ENCODE measurements at regions not wholly inside any gene's neighbourhood (a gene's known extent, or its start where the extent isn't known, plus 50 kb on each side); places are given as distances from the start of the nearest gene placed in this dataset.

DNA sequence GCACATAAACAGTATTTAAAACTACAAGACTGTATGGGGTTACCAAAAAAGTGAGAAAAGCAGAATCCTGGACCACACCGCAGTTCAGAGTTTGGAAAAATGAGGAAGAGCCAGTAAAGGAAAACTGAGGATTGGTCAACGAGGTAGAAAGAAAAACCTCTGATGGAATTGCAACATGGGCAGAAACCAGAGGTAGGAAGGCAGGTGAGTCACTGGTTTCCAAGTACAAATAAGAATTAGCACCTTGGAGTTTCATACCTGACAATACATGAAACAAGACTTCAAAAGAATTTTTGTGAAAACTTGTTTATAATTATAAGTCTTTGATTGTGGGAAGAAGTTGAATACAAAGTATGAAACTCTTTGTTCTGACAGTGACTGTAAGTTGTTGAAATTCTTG lies 533.7 kb upstream of the DAB1 start:
- H3K4me3 ChIP-seq (ENCODE audit: low read depth, low read length), result no peak overlapping the region
- TF ChIP-seq, protein P1, sequence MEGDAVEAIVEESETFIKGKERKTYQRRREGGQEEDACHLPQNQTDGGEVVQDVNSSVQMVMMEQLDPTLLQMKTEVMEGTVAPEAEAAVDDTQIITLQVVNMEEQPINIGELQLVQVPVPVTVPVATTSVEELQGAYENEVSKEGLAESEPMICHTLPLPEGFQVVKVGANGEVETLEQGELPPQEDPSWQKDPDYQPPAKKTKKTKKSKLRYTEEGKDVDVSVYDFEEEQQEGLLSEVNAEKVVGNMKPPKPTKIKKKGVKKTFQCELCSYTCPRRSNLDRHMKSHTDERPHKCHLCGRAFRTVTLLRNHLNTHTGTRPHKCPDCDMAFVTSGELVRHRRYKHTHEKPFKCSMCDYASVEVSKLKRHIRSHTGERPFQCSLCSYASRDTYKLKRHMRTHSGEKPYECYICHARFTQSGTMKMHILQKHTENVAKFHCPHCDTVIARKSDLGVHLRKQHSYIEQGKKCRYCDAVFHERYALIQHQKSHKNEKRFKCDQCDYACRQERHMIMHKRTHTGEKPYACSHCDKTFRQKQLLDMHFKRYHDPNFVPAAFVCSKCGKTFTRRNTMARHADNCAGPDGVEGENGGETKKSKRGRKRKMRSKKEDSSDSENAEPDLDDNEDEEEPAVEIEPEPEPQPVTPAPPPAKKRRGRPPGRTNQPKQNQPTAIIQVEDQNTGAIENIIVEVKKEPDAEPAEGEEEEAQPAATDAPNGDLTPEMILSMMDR (conservative IDR thresholded peaks at IDR 0.05; ENCODE audit: low read depth, low read length), result no peak
- no peak for DNase-seq (ENCODE audit: low read depth)

DNA sequence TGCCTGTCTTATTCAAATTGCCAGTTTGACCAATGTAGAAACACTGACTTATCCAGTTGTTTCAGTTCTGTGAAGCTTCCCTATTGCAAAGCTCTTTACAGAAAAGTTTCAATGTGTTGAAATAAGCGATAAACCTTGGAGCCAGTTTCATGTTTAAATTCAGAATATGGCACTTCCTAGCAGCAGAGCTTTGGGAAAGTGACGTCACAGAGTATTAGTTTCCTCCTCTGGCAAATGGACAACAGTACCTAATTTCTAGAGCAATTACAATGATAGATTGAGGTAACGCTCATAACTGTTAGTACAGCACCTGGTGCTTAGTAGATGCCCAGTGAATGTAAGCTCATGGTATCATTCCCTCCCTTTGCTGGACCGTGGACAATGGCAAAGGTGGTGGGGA lies 527.5 kb upstream of the DAB1 start:
- TF ChIP-seq, protein P1 (conservative IDR thresholded peaks at IDR 0.05; ENCODE audit: low read depth, low read length), result no peak
- no peak for DNase-seq (ENCODE audit: low read depth)
- no peak overlapping the region for H3K4me3 ChIP-seq (ENCODE audit: low read depth, low read length)

DNA sequence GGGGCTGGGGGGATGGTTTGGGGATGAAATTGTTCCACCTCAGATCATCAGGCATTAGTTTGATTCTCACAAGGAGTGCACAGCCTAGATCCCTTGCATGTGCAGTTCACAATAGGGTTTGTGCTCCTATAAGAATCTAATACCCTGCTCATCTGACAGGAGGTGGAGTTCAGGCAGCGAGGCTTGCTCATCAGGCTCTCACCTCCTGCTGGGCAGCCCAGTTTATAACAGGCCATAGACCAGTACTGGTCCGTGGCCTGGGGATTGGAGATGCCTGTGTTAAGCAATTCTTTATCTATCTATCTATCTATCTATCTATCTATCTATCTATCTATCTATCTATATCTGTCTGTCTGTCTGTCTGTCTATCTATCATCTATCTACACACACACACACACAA lies 525.3 kb upstream of the DAB1 start:
- DNase-seq (ENCODE audit: low read depth), result no peak
- H3K4me3 ChIP-seq (ENCODE audit: low read depth, low read length), result no peak overlapping the region
- TF ChIP-seq, protein P1 (conservative IDR thresholded peaks at IDR 0.05; ENCODE audit: low read depth, low read length), result no peak

DNA sequence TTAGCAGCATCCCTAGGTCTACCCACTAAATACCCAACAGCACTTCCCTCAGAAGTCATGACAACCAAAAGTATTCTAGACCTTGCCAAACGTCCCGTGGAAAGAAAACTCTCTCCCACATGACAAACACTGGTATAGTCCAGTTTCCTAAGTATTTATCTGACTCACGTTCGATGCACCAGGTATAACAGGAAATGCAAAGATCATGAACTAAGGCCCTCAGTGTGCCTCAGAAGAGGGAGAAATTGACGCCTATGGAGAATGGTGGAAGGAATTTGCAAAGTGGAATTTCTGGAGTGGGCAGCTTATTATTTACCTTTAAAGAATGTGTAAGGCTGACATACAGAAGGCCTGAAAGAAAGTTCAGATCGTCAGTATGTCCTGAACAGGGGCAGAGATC lies 523.6 kb upstream of the DAB1 start:
- no peak overlapping the region for H3K4me3 ChIP-seq (ENCODE audit: low read depth, low read length)
- DNase-seq (ENCODE audit: low read depth), result no peak
- TF ChIP-seq, protein P1 (conservative IDR thresholded peaks at IDR 0.05; ENCODE audit: low read depth, low read length), result no peak

DNA sequence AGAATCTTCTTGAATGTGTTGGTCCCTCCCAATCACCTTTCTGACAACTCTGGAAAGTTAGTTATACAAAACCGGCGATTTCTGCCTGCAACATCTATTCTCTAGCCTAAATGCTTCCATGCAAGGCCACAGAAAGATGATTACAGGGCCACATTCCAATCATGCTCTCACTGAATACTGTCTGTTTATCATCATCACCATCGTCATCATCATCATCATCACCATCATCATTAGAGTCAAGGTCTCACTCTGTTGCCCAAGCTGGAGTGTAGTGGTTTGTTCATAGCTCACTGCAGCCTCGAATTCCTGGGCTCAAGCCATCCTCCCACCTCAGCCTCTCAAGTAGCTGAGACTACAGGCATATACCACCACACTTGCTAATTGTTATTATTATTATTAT lies 521.2 kb upstream of the DAB1 start:
- TF ChIP-seq, protein P1 (conservative IDR thresholded peaks at IDR 0.05; ENCODE audit: low read depth, low read length), result no peak
- no peak overlapping the region for H3K4me3 ChIP-seq (ENCODE audit: low read depth, low read length)
- no peak for DNase-seq (ENCODE audit: low read depth)

DNA sequence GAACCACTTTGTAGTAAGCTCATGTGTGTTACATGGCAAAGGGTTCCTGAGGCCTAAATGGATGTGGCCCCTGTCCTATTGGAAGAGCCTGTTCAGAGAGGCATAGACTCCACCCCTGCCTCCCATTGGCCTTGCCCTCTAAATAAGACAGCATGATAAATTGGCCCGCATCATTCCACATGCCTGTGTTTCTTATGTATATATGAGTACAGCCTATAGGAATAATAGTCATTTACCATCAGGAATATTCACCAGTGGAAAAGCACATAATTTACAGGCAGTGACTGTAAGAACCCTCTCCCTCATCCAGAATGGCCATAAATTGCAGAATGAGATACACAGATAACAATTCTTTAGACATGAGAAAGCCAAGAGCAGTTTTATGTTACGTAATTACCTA lies 519.5 kb upstream of the DAB1 start:
- no peak overlapping the region for H3K4me3 ChIP-seq (ENCODE audit: low read depth, low read length)
- DNase-seq (ENCODE audit: low read depth), result no peak
- TF ChIP-seq, protein P1 (conservative IDR thresholded peaks at IDR 0.05; ENCODE audit: low read depth, low read length), result no peak

DNA sequence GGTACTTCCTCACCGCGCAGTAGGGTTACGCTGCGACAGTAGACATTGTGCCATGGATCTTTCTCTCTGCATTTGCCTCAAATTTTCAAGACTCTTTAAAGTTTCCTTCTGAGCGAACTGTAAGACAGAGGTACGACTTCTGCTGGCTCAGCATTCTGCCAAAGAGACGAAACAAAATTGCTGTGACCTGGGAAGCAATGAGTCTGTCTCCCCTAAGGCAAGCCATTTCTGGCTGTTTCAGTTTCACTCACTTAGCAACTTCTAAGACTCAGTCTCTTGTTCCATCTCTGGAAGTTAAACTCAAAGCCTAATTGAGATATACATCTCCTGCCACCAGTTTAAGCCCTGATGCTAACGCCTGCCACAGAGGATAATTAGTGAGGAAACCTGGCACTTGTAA lies 510.9 kb upstream of the DAB1 start:
- TF ChIP-seq, protein P1 (conservative IDR thresholded peaks at IDR 0.05; ENCODE audit: low read depth, low read length), result no peak
- DNase-seq (ENCODE audit: low read depth), result no peak
- no peak overlapping the region for H3K4me3 ChIP-seq (ENCODE audit: low read depth, low read length)
